NB4 (cell line): ENCODE measurements at regions not wholly inside any gene's neighbourhood (a gene's known extent, or its start where the extent isn't known, plus 50 kb on each side); places are given as distances from the start of the nearest gene placed in this dataset.

ENCODE experiments used
- POLR2A ChIP-seq: IDR thresholded peaks from 2 replicates; pipeline ENCODE4 v1.6.1; 2011; ENCODE audit warnings: mild to moderate bottlenecking; ENCODE audit not compliant: insufficient read length; ENCODE audit errors: extremely low read depth
- TF ChIP-seq, protein P1 (sequence below): IDR thresholded peaks from one replicate; pipeline ENCODE4 v1.5.1; 2012; ENCODE audit warnings: low read depth, low read length

DNA sequence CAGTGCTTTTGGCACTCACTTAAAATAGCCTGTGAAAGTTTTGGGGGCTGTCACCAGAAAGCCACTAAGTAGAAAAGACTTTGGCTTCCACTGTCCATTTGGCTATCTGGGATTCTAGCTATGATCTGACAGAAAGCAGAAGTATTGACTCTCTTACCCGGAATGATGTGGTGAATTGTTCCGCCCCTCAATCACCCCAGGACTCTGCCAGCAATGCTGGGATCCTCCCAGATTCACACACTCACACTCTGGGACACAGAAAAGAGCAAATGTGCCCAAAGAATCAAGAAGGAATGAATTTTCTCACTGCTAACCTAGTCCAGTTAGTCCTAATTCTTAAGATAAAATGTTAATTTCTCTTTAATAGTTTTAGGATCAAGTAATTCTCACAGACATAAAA, 576.9 kb downstream of the BNC2 start:
- TF ChIP-seq POLR2A: no peak
- TF ChIP-seq, protein P1, sequence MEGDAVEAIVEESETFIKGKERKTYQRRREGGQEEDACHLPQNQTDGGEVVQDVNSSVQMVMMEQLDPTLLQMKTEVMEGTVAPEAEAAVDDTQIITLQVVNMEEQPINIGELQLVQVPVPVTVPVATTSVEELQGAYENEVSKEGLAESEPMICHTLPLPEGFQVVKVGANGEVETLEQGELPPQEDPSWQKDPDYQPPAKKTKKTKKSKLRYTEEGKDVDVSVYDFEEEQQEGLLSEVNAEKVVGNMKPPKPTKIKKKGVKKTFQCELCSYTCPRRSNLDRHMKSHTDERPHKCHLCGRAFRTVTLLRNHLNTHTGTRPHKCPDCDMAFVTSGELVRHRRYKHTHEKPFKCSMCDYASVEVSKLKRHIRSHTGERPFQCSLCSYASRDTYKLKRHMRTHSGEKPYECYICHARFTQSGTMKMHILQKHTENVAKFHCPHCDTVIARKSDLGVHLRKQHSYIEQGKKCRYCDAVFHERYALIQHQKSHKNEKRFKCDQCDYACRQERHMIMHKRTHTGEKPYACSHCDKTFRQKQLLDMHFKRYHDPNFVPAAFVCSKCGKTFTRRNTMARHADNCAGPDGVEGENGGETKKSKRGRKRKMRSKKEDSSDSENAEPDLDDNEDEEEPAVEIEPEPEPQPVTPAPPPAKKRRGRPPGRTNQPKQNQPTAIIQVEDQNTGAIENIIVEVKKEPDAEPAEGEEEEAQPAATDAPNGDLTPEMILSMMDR: no peak
